ENCODE measurements at regions not wholly inside any gene's neighbourhood (a gene's known extent, or its start where the extent isn't known, plus 50 kb on each side); places are given as distances from the start of the nearest gene placed in this dataset.

- Mint-ChIP-seq H3K27me3 (ENCODE audit: insufficient read depth, low read depth, poor library complexity) (peaks cover 7% of the 10 kb centered on the region), H3K9me3 (no peaks in the 10 kb centered on the region), H3K27ac (no peak overlapping the region), H3K4me3 (no peak overlapping the region), H3K4me1 (peaks cover 12% of the 10 kb centered on the region), H3K36me3 (ENCODE audit: low read depth) (no peaks in the 10 kb centered on the region)
- Histone ChIP-seq H3K4me1 (ENCODE audit: insufficient read depth) (no peaks in the 10 kb centered on the region), H3K4me2 (no peak overlapping the region), H3K9me2 (ENCODE audit: insufficient read depth) (no peaks in the 10 kb centered on the region), H2AFZ (peak overlapping the region; percentile 17; the same call in 1 of the 2 replicates), H3K36me3 (ENCODE audit: insufficient read depth) (no peaks in the 10 kb centered on the region), H3K27me3 (ENCODE audit: insufficient read depth) (no peaks in the 10 kb centered on the region), H4K20me1 (replicated peaks; ENCODE audit: insufficient read depth) (no peaks in the 10 kb centered on the region), H3K79me2 (replicated peaks; ENCODE audit: insufficient read depth) (no peaks in the 10 kb centered on the region), H3K27ac (ENCODE audit: low read depth) (no peak overlapping the region), H3F3A (replicated peaks; ENCODE audit: low read depth) (no peaks in the 10 kb centered on the region), H3K4me3 (no peak overlapping the region)
- peak; percentile 86 for ATAC-seq
- peak; percentile 67 for DNase-seq (ENCODE audit: low spot score)
- TF ChIP-seq CTCF (conservative IDR thresholded peaks at IDR 0.05; ENCODE audit: low read depth in 2 of 2): peak; percentile 67 to 68
- TF ChIP-seq CREB1 (CRISPR knock-in tag; IDR thresholded peaks at IDR 0.05; ENCODE audit: low read depth): no peak
- TF ChIP-seq EZH2 (IDR thresholded peaks at IDR 0.05; ENCODE audit: low read depth, unreplicated experiment): no peak
- no peak for TF ChIP-seq STAT1 (IDR thresholded peaks at IDR 0.05; ENCODE audit: unreplicated experiment)
- TF ChIP-seq NANOG (IDR thresholded peaks at IDR 0.05; ENCODE audit: borderline replicate concordance): no peak
- TF ChIP-seq EZH2phosphoT487 (IDR thresholded peaks at IDR 0.05; ENCODE audit: unreplicated experiment): no peak
Measured at GRCh38 chr17:72430611-72431432, 310.0 kb downstream of the SOX9 start.

DNA sequence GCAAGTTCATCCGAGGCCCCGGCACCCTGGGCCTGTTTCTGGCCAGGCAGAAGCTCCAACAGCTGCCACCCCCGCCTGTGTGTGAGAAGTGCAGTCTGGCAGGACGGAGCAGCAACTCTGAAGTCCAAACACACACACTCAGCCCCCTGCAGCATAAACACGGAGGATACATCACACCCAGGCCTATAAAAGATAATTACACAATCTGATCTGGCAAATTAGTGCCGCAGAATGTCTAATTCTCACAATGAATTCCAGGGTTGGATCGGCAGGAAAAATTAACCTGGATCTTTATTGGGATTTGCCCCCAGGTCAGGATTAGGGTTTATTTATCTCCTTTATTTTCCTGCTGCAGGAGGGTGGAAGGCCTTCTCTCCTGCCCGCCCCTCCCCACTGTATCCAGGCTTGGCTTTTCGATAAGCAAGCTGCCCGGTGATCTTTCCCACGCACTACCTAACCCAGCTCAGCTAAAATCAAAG lies 311.4 kb downstream of the SOX9 start:
- H3K27ac Mint-ChIP-seq: no peak overlapping the region
- Histone ChIP-seq H4K20me1 (replicated peaks; ENCODE audit: insufficient read depth) (no peaks in the 10 kb centered on the region), H3K27me3 (ENCODE audit: insufficient read depth) (no peaks in the 10 kb centered on the region), H3K9me2 (ENCODE audit: insufficient read depth) (no peaks in the 10 kb centered on the region), H3F3A (replicated peaks; ENCODE audit: low read depth) (no peaks in the 10 kb centered on the region), H3K4me3 (no peak overlapping the region), H3K36me3 (ENCODE audit: insufficient read depth) (no peaks in the 10 kb centered on the region), H3K79me2 (replicated peaks; ENCODE audit: insufficient read depth) (no peaks in the 10 kb centered on the region), H3K4me1 (ENCODE audit: insufficient read depth) (no peaks in the 10 kb centered on the region), H2AFZ (no peak overlapping the region), H3K4me2 (no peak overlapping the region), H3K27ac (ENCODE audit: low read depth) (no peak overlapping the region)
- no peaks in the 10 kb centered on the region for H3K36me3 Mint-ChIP-seq (ENCODE audit: low read depth)
- H3K4me1 Mint-ChIP-seq: peaks cover 12% of the 10 kb centered on the region
- H3K9me3 Mint-ChIP-seq: no peaks in the 10 kb centered on the region
- TF ChIP-seq, protein P1, sequence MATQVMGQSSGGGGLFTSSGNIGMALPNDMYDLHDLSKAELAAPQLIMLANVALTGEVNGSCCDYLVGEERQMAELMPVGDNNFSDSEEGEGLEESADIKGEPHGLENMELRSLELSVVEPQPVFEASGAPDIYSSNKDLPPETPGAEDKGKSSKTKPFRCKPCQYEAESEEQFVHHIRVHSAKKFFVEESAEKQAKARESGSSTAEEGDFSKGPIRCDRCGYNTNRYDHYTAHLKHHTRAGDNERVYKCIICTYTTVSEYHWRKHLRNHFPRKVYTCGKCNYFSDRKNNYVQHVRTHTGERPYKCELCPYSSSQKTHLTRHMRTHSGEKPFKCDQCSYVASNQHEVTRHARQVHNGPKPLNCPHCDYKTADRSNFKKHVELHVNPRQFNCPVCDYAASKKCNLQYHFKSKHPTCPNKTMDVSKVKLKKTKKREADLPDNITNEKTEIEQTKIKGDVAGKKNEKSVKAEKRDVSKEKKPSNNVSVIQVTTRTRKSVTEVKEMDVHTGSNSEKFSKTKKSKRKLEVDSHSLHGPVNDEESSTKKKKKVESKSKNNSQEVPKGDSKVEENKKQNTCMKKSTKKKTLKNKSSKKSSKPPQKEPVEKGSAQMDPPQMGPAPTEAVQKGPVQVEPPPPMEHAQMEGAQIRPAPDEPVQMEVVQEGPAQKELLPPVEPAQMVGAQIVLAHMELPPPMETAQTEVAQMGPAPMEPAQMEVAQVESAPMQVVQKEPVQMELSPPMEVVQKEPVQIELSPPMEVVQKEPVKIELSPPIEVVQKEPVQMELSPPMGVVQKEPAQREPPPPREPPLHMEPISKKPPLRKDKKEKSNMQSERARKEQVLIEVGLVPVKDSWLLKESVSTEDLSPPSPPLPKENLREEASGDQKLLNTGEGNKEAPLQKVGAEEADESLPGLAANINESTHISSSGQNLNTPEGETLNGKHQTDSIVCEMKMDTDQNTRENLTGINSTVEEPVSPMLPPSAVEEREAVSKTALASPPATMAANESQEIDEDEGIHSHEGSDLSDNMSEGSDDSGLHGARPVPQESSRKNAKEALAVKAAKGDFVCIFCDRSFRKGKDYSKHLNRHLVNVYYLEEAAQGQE (IDR thresholded peaks at IDR 0.05; ENCODE audit: unreplicated experiment): no peak
- no peak for TF ChIP-seq EZH2phosphoT487 (IDR thresholded peaks at IDR 0.05; ENCODE audit: unreplicated experiment)
- no peak for TF ChIP-seq EZH2 (IDR thresholded peaks at IDR 0.05; ENCODE audit: low read depth, unreplicated experiment)
- TF ChIP-seq ZNF462 (CRISPR knock-in tag; IDR thresholded peaks at IDR 0.05): no peak
- no peak for DNase-seq (ENCODE audit: low spot score)
- peaks cover 7% of the 10 kb centered on the region for H3K27me3 Mint-ChIP-seq (ENCODE audit: insufficient read depth, low read depth, poor library complexity)
- no peak for ATAC-seq
- H3K4me3 Mint-ChIP-seq: no peak overlapping the region

Data from GM23338 (cell line).